NT2/D1 (cell line): ENCODE measurements at regions not wholly inside any gene's neighbourhood (a gene's known extent, or its start where the extent isn't known, plus 50 kb on each side); places are given as distances from the start of the nearest gene placed in this dataset.
"Not testable (repeated sequence)": the region's sequence is repeated elsewhere in the genome, so short reads cannot be mapped to it uniquely, and the experiment has no call there.

Experiments
- DNase-seq: peaks from one replicate; pipeline ENCODE4 v3.0.0-alpha.2; 2011; ENCODE audit warnings: low read depth, low spot score
- H3K27me3 ChIP-seq: 2 replicates; pipeline ENCODE4 v1.6.0; 2011; ENCODE audit warnings: mild to moderate bottlenecking; ENCODE audit not compliant: insufficient read length, insufficient read depth
- H3K36me3 ChIP-seq: 2 replicates; pipeline ENCODE4 v1.6.1; 2011; ENCODE audit warnings: mild to moderate bottlenecking, low read length, mixed read lengths; ENCODE audit not compliant: insufficient read depth, insufficient read length
- H3K4me1 ChIP-seq: 2 replicates; pipeline ENCODE4 v1.5.1; 2011; ENCODE audit not compliant: insufficient read depth, insufficient read length
- H3K4me3 ChIP-seq: 2 replicates; pipeline ENCODE4 v1.5.1; 2011; ENCODE audit warnings: low read depth; ENCODE audit not compliant: insufficient read length
- H3K9ac ChIP-seq: 2 replicates; pipeline ENCODE4 v1.6.0; 2011; ENCODE audit warnings: low read depth; ENCODE audit not compliant: insufficient read length
- H3K9me3 ChIP-seq: 2 replicates; pipeline ENCODE4 v1.5.1; 2011; ENCODE audit warnings: mild to moderate bottlenecking, low read length; ENCODE audit not compliant: insufficient read depth
- SUZ12 ChIP-seq: IDR thresholded peaks from 2 replicates; pipeline ENCODE4 v1.6.1; 2011; ENCODE audit not compliant: insufficient read length, insufficient read depth; ENCODE audit errors: extremely low read depth
- YY1 ChIP-seq: IDR thresholded peaks from 2 replicates; pipeline ENCODE4 v1.6.1; 2011; ENCODE audit not compliant: insufficient read length, insufficient read depth
- ZNF274 ChIP-seq: IDR thresholded peaks from 2 replicates; pipeline ENCODE4 v1.6.1; 2011; ENCODE audit warnings: mild to moderate bottlenecking, low read depth, low read length

DNA sequence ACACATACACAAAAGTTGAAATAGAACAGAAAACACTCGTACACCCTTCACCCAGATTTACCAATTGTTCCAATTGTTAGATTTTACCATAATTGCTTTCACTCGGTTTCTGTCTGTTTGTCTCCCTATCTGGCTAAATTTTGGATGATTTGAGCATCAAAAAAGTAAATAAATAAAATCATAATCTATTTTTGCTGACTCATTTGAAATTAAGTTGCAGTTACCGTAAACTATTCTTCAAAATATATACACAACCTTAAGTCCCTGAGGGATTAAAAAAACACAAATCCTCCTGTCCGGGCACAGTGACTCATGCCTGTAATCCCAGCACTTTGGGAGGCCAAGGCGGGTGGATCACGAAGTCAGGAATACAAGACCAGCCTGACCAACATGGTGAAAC is 81.3 kb upstream of the SYT9 start:
- Histone ChIP-seq H3K9me3 (no peaks in the 10 kb centered on the region), H3K4me1 (no peaks in the 10 kb centered on the region), H3K36me3 (no peaks in the 10 kb centered on the region), H3K27me3 (no peaks in the 10 kb centered on the region), H3K4me3 (no peak overlapping the region), H3K9ac (no peak overlapping the region)
- TF ChIP-seq YY1 (no peak), ZNF274 (no peak), SUZ12 (no peak)
- DNase-seq, result no peak

DNA sequence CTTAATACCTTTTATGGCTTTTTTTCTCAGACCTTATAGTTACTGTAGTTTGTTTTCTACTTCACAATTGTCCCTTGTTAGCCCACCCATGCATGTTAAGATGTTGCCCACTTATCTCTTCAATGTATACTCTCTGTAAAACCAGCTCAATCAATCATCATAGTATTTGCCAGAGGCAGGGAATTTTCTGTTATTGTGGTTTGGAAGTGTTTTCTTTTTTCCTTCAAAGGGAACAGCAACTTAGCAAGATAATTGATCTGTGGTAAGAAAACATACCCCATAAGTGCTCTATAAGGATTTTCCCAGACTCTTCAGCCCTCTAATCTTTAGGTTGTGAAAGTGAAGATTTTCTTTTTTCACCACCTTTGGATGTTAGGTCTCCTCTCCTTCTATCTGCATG is 76.7 kb upstream of the SYT9 start:
- H3K4me1 ChIP-seq, result no peaks in the 10 kb centered on the region
- H3K36me3 ChIP-seq, result no peaks in the 10 kb centered on the region
- no peaks in the 10 kb centered on the region for H3K27me3 ChIP-seq
- no peak overlapping the region for H3K4me3 ChIP-seq
- H3K9ac ChIP-seq, result no peak overlapping the region
- no peak for DNase-seq
- no peak for TF ChIP-seq ZNF274
- no peak for TF ChIP-seq YY1
- TF ChIP-seq SUZ12, result no peak
- no peaks in the 10 kb centered on the region for H3K9me3 ChIP-seq

DNA sequence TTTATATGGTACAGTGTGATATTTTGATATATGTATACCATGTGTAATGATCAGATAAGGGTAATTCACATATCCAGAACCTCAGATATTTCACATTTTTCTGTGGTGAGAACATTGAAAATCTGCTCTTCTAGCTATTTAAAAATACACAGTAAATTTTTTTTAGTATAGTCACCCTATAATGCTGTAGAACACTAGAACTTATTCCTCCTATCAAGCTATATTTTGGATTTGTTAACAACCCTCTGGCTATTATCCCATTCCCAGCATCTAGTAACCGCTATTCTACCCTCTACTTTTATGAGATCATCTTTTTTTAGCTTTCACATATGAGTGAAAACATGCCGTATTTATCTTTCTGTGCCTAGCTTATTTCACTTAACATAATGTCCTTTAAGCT is 65.5 kb upstream of the SYT9 start:
- no peak for DNase-seq
- H3K36me3 ChIP-seq, result no peaks in the 10 kb centered on the region
- no peak for TF ChIP-seq SUZ12
- TF ChIP-seq ZNF274, result no peak
- no peak for TF ChIP-seq YY1
- no peak overlapping the region for H3K9ac ChIP-seq
- H3K9me3 ChIP-seq, result no peaks in the 10 kb centered on the region
- no peaks in the 10 kb centered on the region for H3K27me3 ChIP-seq
- no peak overlapping the region for H3K4me3 ChIP-seq
- no peaks in the 10 kb centered on the region for H3K4me1 ChIP-seq

DNA sequence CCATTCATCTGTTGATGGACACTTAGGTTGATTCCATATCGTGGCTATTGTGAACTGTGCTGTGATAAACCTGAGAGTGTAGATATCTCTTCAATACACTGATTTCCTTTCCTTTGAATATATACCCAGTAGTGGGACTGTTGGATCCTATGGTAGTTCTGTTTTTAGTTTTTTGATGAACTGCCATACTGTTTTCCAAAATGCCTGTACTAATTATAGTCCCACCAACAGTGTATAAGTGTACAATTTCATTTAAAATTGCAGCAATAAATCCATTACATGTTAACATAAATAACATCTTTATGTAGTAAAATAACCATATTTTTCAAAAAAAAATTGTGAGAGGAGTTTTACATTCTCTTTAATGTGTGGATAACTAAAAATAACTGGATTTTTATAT is 65.0 kb upstream of the SYT9 start:
- no peaks in the 10 kb centered on the region for H3K9me3 ChIP-seq
- H3K4me3 ChIP-seq, result no peak overlapping the region
- H3K9ac ChIP-seq, result no peak overlapping the region
- no peaks in the 10 kb centered on the region for H3K4me1 ChIP-seq
- no peaks in the 10 kb centered on the region for H3K36me3 ChIP-seq
- DNase-seq, result no peak
- no peaks in the 10 kb centered on the region for H3K27me3 ChIP-seq
- TF ChIP-seq SUZ12, result no peak
- no peak for TF ChIP-seq ZNF274
- TF ChIP-seq YY1, result no peak

DNA sequence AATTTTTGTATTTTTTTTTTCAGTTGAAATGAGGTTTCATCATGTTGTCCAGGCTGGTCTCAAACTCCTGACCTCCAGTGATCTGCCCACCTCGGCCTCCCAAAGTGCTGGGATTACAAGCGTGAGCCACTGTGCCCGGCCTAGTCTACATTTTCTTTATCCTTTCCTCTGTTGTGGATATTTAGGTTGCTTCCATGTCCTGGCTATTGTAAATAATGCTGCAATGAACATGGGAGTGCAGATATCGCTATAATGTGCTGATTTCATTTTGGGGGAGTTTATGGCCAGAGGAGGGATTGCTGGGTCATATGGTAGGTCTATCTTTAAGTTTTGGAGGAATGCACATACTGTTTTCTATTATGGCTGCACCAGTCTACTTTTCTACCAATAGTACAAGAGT is 58.9 kb upstream of the SYT9 start:
- not testable (repeated sequence) for H3K36me3 ChIP-seq, H3K4me3 ChIP-seq, H3K9me3 ChIP-seq, H3K27me3 ChIP-seq, DNase-seq, H3K9ac ChIP-seq, H3K4me1 ChIP-seq

DNA sequence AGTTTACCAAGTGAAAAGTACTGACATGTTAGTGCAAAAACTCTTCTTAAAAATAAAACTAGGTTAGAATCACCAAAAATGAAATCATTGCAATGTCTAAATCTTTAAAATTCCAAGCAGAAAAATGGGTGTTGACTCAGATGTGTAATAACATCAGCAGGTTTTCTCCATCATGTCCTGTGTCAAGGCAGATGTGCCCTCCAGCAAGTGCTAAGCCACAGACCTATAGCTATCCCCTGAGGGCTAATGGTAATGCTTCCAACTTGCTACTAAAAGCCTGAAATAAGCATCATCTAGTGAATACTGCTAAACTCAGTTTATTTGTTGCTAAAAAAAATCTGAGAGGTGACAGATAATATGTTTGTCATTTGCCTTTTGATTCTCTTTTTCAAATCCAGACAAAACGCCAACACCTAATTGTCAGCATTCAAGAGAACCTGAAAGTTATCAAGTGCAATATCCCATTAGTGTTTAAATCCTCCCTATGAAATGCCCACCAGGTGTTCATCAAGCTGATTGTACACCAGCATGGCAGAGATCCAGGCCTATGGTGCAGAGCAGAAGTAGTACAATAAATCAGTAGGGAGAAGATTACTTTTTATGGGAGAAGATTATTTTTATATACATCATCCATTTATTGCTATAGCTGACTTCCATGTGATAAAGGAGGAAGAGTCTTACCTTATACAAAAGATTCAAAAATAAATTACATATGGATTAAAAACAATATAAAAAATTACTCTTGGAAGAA is 55.1 kb upstream of the SYT9 start:
- DNase-seq, result no peak

DNA sequence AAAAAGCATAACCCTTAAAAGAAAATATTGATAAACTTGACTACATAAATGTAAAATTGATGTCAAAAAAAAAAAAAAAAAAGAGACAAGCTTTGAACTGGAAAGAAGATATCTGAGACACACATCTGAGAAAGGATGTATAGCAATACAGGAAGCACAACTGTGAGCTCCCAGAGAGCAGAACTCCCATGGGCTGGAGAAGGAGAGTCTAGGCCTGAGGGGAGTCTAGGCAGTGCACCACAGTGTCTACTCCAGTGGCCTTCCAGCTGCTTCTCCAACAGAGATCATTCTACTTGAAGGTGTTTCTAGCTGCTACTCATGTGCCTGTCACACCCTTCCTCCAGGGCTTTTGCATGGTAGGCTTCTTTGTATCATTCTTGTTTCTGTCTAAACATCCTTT is 54.2 kb upstream of the SYT9 start:
- no peaks in the 10 kb centered on the region for H3K4me1 ChIP-seq
- no peaks in the 10 kb centered on the region for H3K27me3 ChIP-seq
- H3K9ac ChIP-seq, result no peak overlapping the region
- no peak overlapping the region for H3K4me3 ChIP-seq
- H3K9me3 ChIP-seq, result no peaks in the 10 kb centered on the region
- H3K36me3 ChIP-seq, result no peaks in the 10 kb centered on the region
- DNase-seq, result no peak
- no peak for TF ChIP-seq YY1
- TF ChIP-seq SUZ12, result no peak
- no peak for TF ChIP-seq ZNF274

More for the DNA sequence above, 55.1 kb upstream of the SYT9 start:
- TF ChIP-seq SUZ12 (no peak), ZNF274 (no peak), YY1 (no peak)
- Histone ChIP-seq H3K9me3 (no peaks in the 10 kb centered on the region), H3K4me1 (no peaks in the 10 kb centered on the region), H3K27me3 (no peaks in the 10 kb centered on the region), H3K36me3 (no peaks in the 10 kb centered on the region), H3K4me3 (no peak overlapping the region), H3K9ac (no peak overlapping the region)
